ENCODE measurements at regions not wholly inside any gene's neighbourhood (a gene's known extent, or its start where the extent isn't known, plus 50 kb on each side); places are given as distances from the start of the nearest gene placed in this dataset.

- Histone ChIP-seq H2BK5ac (ENCODE audit: insufficient read length, low read length) (no peak overlapping the region), H2AFZ (ENCODE audit: low read length) (no peak overlapping the region), H3K4me2 (ENCODE audit: insufficient read depth, insufficient read length, low read length) (no peak overlapping the region), H4K91ac (ENCODE audit: insufficient read length, low read depth, low read length) (no peak overlapping the region), H3K79me1 (ENCODE audit: insufficient read depth, low read depth, low read length, poor library complexity, severe bottlenecking) (no peaks in the 10 kb centered on the region), H3K56ac (ENCODE audit: insufficient read length, low read depth, low read length) (no peak overlapping the region), H3K27ac (ENCODE audit: insufficient read length, low read depth, low read length) (no peak overlapping the region), H3K14ac (ENCODE audit: insufficient read depth, low read length) (no peak overlapping the region), H3K23me2 (ENCODE audit: insufficient read length, low read depth, low read length, poor library complexity, severe bottlenecking) (no peaks in the 10 kb centered on the region), H3T11ph (ENCODE audit: low read length) (no peak overlapping the region), H3K4ac (ENCODE audit: low read depth, low read length) (no peak overlapping the region), H3K79me2 (ENCODE audit: insufficient read depth, low read length) (no peaks in the 10 kb centered on the region), H4K8ac (replicated peaks; ENCODE audit: insufficient read length, low read depth, low read length) (no peak overlapping the region), H2AK5ac (ENCODE audit: insufficient read length, low read length) (no peak overlapping the region), H3K9ac (ENCODE audit: extremely low read depth, insufficient read length, low read length) (no peak overlapping the region), H3K23ac (ENCODE audit: insufficient read length, low read depth, low read length) (no peak overlapping the region), H3K9me3 (ENCODE audit: control insufficient read depth, low read depth, low read length) (no peaks in the 10 kb centered on the region), H2BK20ac (ENCODE audit: low read depth, low read length, poor library complexity, severe bottlenecking) (no peak overlapping the region), H3K18ac (ENCODE audit: insufficient read length, low read depth, low read length) (no peak overlapping the region), H3K27me3 (ENCODE audit: insufficient read depth, low read length) (no peaks in the 10 kb centered on the region), H2BK120ac (ENCODE audit: low read depth, low read length, poor library complexity, severe bottlenecking) (no peak overlapping the region), H3K4me1 (ENCODE audit: insufficient read depth, low read length) (peaks cover 1% of the 10 kb centered on the region; the same call in 1 of the 2 replicates), H2BK15ac (ENCODE audit: low read depth, low read length) (no peak overlapping the region), H4K5ac (ENCODE audit: insufficient read length, low read depth, low read length) (no peak overlapping the region), H4K20me1 (ENCODE audit: control insufficient read depth, insufficient read depth, insufficient read length) (no peaks in the 10 kb centered on the region), H2BK12ac (ENCODE audit: insufficient read length, low read depth, low read length) (no peak overlapping the region)
- peaks cover 6 to 13% of the 10 kb centered on the region in 2 experiments for H3K4me1 Mint-ChIP-seq
- no peak overlapping the region for H3K4me3 Mint-ChIP-seq
- H3K27me3 Mint-ChIP-seq (ENCODE audit: low read depth): no peaks in the 10 kb centered on the region
- 0 out of 5 replicates have a peak, but pooled peaks cover 0 to 2% of the 10 kb centered on the region in 2 experiments for H3K9me3 Mint-ChIP-seq
- WGBS (ENCODE audit: extremely low coverage, insufficient read length, low lambda C conversion rate): no CpG with 5 or more reads among the region's 2 CpGs
- DNase-seq: no peak
- no peak for TF ChIP-seq CTCF (conservative IDR thresholded peaks at IDR 0.05)
- H3K27ac Mint-ChIP-seq: no peak overlapping the region
- no peaks in the 10 kb centered on the region; a peak in 1 of 7 replicates for H3K36me3 Mint-ChIP-seq (ENCODE audit: insufficient read depth in 1 of 3, low read depth in 3 of 3)
These were observed 209.2 kb downstream of the CD83 start for GRCh38 chr6:14326774-14327173.
